K562 (cell line): ENCODE measurements at regions not wholly inside any gene's neighbourhood (a gene's known extent, or its start where the extent isn't known, plus 50 kb on each side); places are given as distances from the start of the nearest gene placed in this dataset.

Experiments
- ATAC-seq: fragments of 200-7000 bp; cut with Tn5 transposase; 3 replicates; pipeline ENCODE4 v1.9.1; 2020; ENCODE audit warnings: moderate library complexity
- BruUV-seq: library from RNA; stranded (reverse); fragments of 400-500 nt; replicated peaks from 2 replicates; lab custom pipeline; 2021; lab: Mats Ljungman, UMichigan
- CTCF ChIA-PET: fragments of 300-600 bp; formaldehyde crosslinking; extraction: SDS; loops from one replicate; lab custom pipeline; 2021; ENCODE audit warnings: low intra/inter-chr PET ratio; lab: Yijun Ruan, JAX
- POLR2A ChIA-PET: fragments of 300-600, 350-650 bp; sonication (Branson Sonifier 250); formaldehyde crosslinking; extraction: SDS; loops from one replicate; lab custom pipeline; 2021; ENCODE audit warnings: antibody characterized with exemption, inconsistent platforms; lab: Yijun Ruan, JAX
- DNase-seq, 4 experiments: peaks; one replicate each; pipeline versions ENCODE4 v3.0.0 to v3.0.0-alpha.2; 2011 to 2018; ENCODE audit warnings: low spot score in 3 of 4, mixed read lengths in 3 of 4; ENCODE audit errors: extremely low read depth in 1 of 4
- FAIRE-seq: peaks from 2 replicates; lab custom pipeline; 2011; peaks lifted over from hg19 to GRCh38; lab: Jason Lieb, UNC
- H2AFZ ChIP-seq: 2 replicates; pipeline ENCODE4 v1.6.0; 2011; ENCODE audit warnings: low read depth, low read length, control low read depth, inconsistent platforms
- H3K27ac ChIP-seq: fragments of 200-600 bp; 3 replicates; pipeline ENCODE4 v1.8.0; 2011; ENCODE audit warnings: low read depth, mild to moderate bottlenecking, control low read depth, inconsistent platforms, low read length, moderate library complexity, mixed read lengths; ENCODE audit errors: extremely low read depth
- H3K27me3 ChIP-seq, 2 experiments: fragments of 300-600 bp in 1 of 2; 2 replicates in 1 of 2; 3 replicates in 1 of 2; pipeline versions ENCODE4 v1.6.0 to v1.8.0; 2011; ENCODE audit warnings: inconsistent platforms in 2 of 2, low read length in 2 of 2, mild to moderate bottlenecking in 1 of 2, mixed read lengths in 1 of 2, moderate library complexity in 1 of 2; ENCODE audit not compliant: control insufficient read depth in 2 of 2, insufficient read depth in 2 of 2
- H3K36me3 ChIP-seq: fragments of 300-600 bp; 3 replicates; pipeline ENCODE4 v1.8.0; 2011; ENCODE audit warnings: mild to moderate bottlenecking, low read length, inconsistent platforms; ENCODE audit not compliant: control insufficient read depth, insufficient read depth
- H3K4me1 ChIP-seq, 2 experiments: fragments of 200-600 bp in 1 of 2; replicated peaks in 1 of 2; 2 replicates in 1 of 2; 3 replicates in 1 of 2; pipeline versions ENCODE4 v1.5.1 to v1.8.0; 2011; ENCODE audit warnings: inconsistent platforms in 2 of 2, low read length in 2 of 2, mild to moderate bottlenecking in 1 of 2, mixed read lengths in 1 of 2, moderate library complexity in 1 of 2; ENCODE audit not compliant: control insufficient read depth in 2 of 2, insufficient read depth in 2 of 2
- H3K4me2 ChIP-seq: 2 replicates; pipeline ENCODE4 v1.6.1; 2011; ENCODE audit warnings: low read length, control low read depth, inconsistent platforms, mixed read lengths; ENCODE audit not compliant: insufficient read depth
- H3K4me3 ChIP-seq: fragments of 200-600 bp; sonication (generic), shearing (Covaris generic); 2 replicates; pipeline ENCODE4 v1.5.1; 2016; ENCODE audit warnings: control low read depth, inconsistent platforms
- H3K79me2 ChIP-seq: fragments of 200-600 bp; 3 replicates; pipeline ENCODE4 v1.8.0; 2011; ENCODE audit warnings: low read length, inconsistent platforms; ENCODE audit not compliant: control insufficient read depth, insufficient read depth
- H3K9ac ChIP-seq, 2 experiments: 2 replicates each; pipeline versions ENCODE4 v1.6.0 to v1.6.1; 2011; ENCODE audit warnings: low read depth in 2 of 2, low read length in 2 of 2, control low read depth in 1 of 2, inconsistent platforms in 1 of 2, mild to moderate bottlenecking in 1 of 2, mixed read lengths in 1 of 2; ENCODE audit not compliant: insufficient read depth in 1 of 2
- H3K9me1 ChIP-seq: one replicate; pipeline ENCODE4 v1.6.0; 2011; ENCODE audit warnings: inconsistent platforms, mild to moderate bottlenecking, low read length, moderate library complexity; ENCODE audit not compliant: control insufficient read depth, insufficient read depth
- H3K9me3 ChIP-seq: replicated peaks from 2 replicates; pipeline ENCODE4 v1.5.1; 2011; ENCODE audit warnings: low read depth, low read length, inconsistent platforms; ENCODE audit not compliant: control insufficient read depth, insufficient read depth
- H4K20me1 ChIP-seq: replicated peaks from 2 replicates; pipeline ENCODE4 v1.6.1; 2011; ENCODE audit warnings: low read length, inconsistent platforms, mixed read lengths; ENCODE audit not compliant: control insufficient read depth, insufficient read depth
- CTCFL ChIP-seq: IDR thresholded peaks from 2 replicates; pipeline ENCODE4 v1.6.1; 2011; ENCODE audit warnings: borderline replicate concordance, low read depth, mild to moderate bottlenecking, moderate library complexity, low read length; ENCODE audit not compliant: insufficient read depth, poor library complexity, severe bottlenecking
- ETS1 ChIP-seq: conservative IDR thresholded peaks from 2 replicates; pipeline ENCODE4 v1.6.1; 2011; ENCODE audit warnings: low read depth, mild to moderate bottlenecking, low read length; ENCODE audit not compliant: control insufficient read depth
- GATA2 ChIP-seq: sonication (generic); formaldehyde crosslinking; IDR thresholded peaks from 2 replicates; pipeline ENCODE4 v1.4.0; 2020; ENCODE audit warnings: mild to moderate bottlenecking, missing genetic modification reagents
- NCOA6 ChIP-seq: fragments of 450-650 bp; IDR thresholded peaks from 2 replicates; pipeline ENCODE4 v1.6.1; 2017; ENCODE audit warnings: mild to moderate bottlenecking
- RREB1 ChIP-seq: fragments of 250-450 bp; sonication (Bioruptor Pico); IDR thresholded peaks from 2 replicates; pipeline ENCODE4 v1.4.0; 2020
- WGBS: fragments of 100-300 bp; shearing (Covaris generic); methylation state at CpG from one replicate; pipeline ENCODE4 v1.1.6; 2016; ENCODE audit warnings: low coverage, mixed read lengths; ENCODE audit not compliant: insufficient coverage; ENCODE audit errors: missing lambda C conversion rate; 5-methylcytosine and 5-hydroxymethylcytosine counted together
- in situ Hi-C: fragments of 300-500 bp; cut with MboI; formaldehyde crosslinking; loops from 4 replicates; pipeline ENCODE4 v1.15.0; 2018; ENCODE audit warnings: inconsistent platforms, mixed read lengths
- intact Hi-C: fragments of 100-400 bp; cut with micrococcal nuclease; formaldehyde crosslinking; loops from 2 replicates; pipeline ENCODE4 v1.14.2; 2022

GRCh38 chr12:69023840-69024239 is 90.9 kb upstream of the CPM start:
- TF ChIP-seq NCOA6, result no peak
- TF ChIP-seq CTCFL, result no peak
- no peak for TF ChIP-seq ETS1
- no peak for TF ChIP-seq GATA2 (CRISPR knock-in tag)
- no peak for TF ChIP-seq RREB1
- no peak for DNase-seq
- 0% methylated on average over 5 of the region's 5 CpGs for WGBS
- Histone ChIP-seq H3K79me2 (no peaks in the 10 kb centered on the region), H3K4me3 (no peak overlapping the region), H3K27ac (no peak overlapping the region), H3K9ac (no peak overlapping the region), H3K4me1 (no peaks in the 10 kb centered on the region), H2AFZ (no peak overlapping the region), H3K27me3 (peaks cover 10 to 17% of the 10 kb centered on the region in 2 experiments; a peak in 3 of 5 replicates), H3K4me2 (no peak overlapping the region), H3K9me1 (no peaks in the 10 kb centered on the region), H3K9me3 (no peaks in the 10 kb centered on the region), H4K20me1 (no peaks in the 10 kb centered on the region), H3K36me3 (no peaks in the 10 kb centered on the region)
- POLR2A ChIA-PET, result no interaction called here
- in situ Hi-C loops (no loop called here), intact Hi-C loops (no loop called here)
- CTCF ChIA-PET, result no interaction called here
- no peak for FAIRE-seq
- BruUV-seq, result no TSS peak
- ATAC-seq, result no peak
